ENCODE measurements at regions not wholly inside any gene's neighbourhood (a gene's known extent, or its start where the extent isn't known, plus 50 kb on each side); places are given as distances from the start of the nearest gene placed in this dataset.

DNA sequence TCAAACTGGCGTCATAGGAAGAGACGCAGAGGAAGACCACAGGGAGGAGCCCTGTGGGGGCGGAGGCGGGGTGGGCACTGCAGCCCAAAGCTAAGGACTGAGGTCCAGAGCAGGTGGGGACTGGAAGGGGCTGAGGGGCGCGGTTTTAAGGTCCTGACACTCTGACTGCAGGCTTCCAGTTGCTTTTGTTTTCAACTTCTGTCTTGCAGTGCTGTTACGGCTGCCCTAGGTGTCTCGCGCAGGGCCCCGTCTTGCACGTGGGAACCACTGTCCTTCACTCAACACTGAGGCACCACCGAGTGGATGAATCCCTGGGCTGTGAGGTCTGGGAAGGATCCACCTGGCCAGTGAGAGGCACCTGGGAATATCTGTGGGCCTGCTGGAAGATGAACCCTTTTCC lies 76.0 kb downstream of the TEX29 start:
- TF ChIP-seq POLR2A (IDR thresholded peaks at IDR 0.05): no peak
- TF ChIP-seq, protein P1, sequence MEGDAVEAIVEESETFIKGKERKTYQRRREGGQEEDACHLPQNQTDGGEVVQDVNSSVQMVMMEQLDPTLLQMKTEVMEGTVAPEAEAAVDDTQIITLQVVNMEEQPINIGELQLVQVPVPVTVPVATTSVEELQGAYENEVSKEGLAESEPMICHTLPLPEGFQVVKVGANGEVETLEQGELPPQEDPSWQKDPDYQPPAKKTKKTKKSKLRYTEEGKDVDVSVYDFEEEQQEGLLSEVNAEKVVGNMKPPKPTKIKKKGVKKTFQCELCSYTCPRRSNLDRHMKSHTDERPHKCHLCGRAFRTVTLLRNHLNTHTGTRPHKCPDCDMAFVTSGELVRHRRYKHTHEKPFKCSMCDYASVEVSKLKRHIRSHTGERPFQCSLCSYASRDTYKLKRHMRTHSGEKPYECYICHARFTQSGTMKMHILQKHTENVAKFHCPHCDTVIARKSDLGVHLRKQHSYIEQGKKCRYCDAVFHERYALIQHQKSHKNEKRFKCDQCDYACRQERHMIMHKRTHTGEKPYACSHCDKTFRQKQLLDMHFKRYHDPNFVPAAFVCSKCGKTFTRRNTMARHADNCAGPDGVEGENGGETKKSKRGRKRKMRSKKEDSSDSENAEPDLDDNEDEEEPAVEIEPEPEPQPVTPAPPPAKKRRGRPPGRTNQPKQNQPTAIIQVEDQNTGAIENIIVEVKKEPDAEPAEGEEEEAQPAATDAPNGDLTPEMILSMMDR (IDR thresholded peaks at IDR 0.05): no peak
